GM23338 (cell line): ENCODE measurements at regions not wholly inside any gene's neighbourhood (a gene's known extent, or its start where the extent isn't known, plus 50 kb on each side); places are given as distances from the start of the nearest gene placed in this dataset.

Experiments used
- ATAC-seq: fragments of 200-7000 bp; cut with Tn5 transposase; 3 replicates; pipeline ENCODE4 v1.9.1; 2020
- DNase-seq: peaks from one replicate; pipeline ENCODE4 v3.0.0-alpha.2; 2015; ENCODE audit warnings: low spot score
- H2AFZ ChIP-seq: fragments of 200-600 bp; sonication (generic); 2 replicates; pipeline ENCODE4 v1.8.0; 2016; ENCODE audit warnings: antibody characterized with exemption, mild to moderate bottlenecking, moderate library complexity
- H3F3A ChIP-seq: fragments of 200-600 bp; sonication (generic); replicated peaks from 2 replicates; pipeline ENCODE4 v1.8.0; 2017; ENCODE audit warnings: antibody characterized with exemption, mixed run types, low read depth
- H3K27ac ChIP-seq: fragments of 200-600 bp; sonication (generic); 2 replicates; pipeline ENCODE4 v1.6.1; 2016; ENCODE audit warnings: low read depth
- H3K27me3 ChIP-seq: fragments of 200-600 bp; sonication (generic); 2 replicates; pipeline ENCODE4 v1.8.0; 2016; ENCODE audit warnings: mild to moderate bottlenecking, mixed run types, moderate library complexity; ENCODE audit not compliant: insufficient read depth
- H3K36me3 ChIP-seq: fragments of 200-600 bp; sonication (generic); 2 replicates; pipeline ENCODE4 v1.8.0; 2016; ENCODE audit warnings: mild to moderate bottlenecking; ENCODE audit not compliant: insufficient read depth
- H3K4me1 ChIP-seq: fragments of 200-600 bp; sonication (generic); 2 replicates; pipeline ENCODE4 v1.8.0; 2016; ENCODE audit warnings: mild to moderate bottlenecking, moderate library complexity; ENCODE audit not compliant: insufficient read depth
- H3K4me2 ChIP-seq: fragments of 200-600 bp; sonication (generic); 2 replicates; pipeline ENCODE4 v1.7.1; 2017; ENCODE audit warnings: mixed run types
- H3K4me3 ChIP-seq: fragments of 200-600 bp; sonication (generic); 2 replicates; pipeline ENCODE4 v1.6.1; 2016; ENCODE audit warnings: mixed run types
- H3K79me2 ChIP-seq: fragments of 200-600 bp; sonication (generic); replicated peaks from 2 replicates; pipeline ENCODE4 v1.8.0; 2017; ENCODE audit warnings: mild to moderate bottlenecking; ENCODE audit not compliant: insufficient read depth
- H3K9me2 ChIP-seq: fragments of 200-600 bp; sonication (generic); 2 replicates; pipeline ENCODE4 v1.8.0; 2017; ENCODE audit not compliant: insufficient read depth
- H4K20me1 ChIP-seq: fragments of 200-600 bp; sonication (generic); replicated peaks from 2 replicates; pipeline ENCODE4 v1.8.0; 2017; ENCODE audit warnings: mild to moderate bottlenecking; ENCODE audit not compliant: insufficient read depth
- H3K27ac Mint-ChIP-seq: 2 replicates; pipeline ENCODE4 v1.8.0; 2020; ENCODE audit warnings: inconsistent platforms, mild to moderate bottlenecking, moderate library complexity, mixed read lengths
- H3K27me3 Mint-ChIP-seq: 3 replicates; pipeline ENCODE4 v1.8.0; 2022; ENCODE audit warnings: low read depth, mild to moderate bottlenecking, moderate library complexity, mixed read lengths, inconsistent platforms; ENCODE audit not compliant: insufficient read depth, poor library complexity
- H3K36me3 Mint-ChIP-seq: 3 replicates; pipeline ENCODE4 v1.8.0; 2021; ENCODE audit warnings: low read depth, mild to moderate bottlenecking, inconsistent platforms, moderate library complexity, mixed read lengths
- H3K4me1 Mint-ChIP-seq: 3 replicates; pipeline ENCODE4 v1.8.0; 2020; ENCODE audit warnings: mild to moderate bottlenecking, inconsistent platforms, mixed read lengths
- H3K4me3 Mint-ChIP-seq: 3 replicates; pipeline ENCODE4 v1.8.0; 2021; ENCODE audit warnings: moderate library complexity, mild to moderate bottlenecking, inconsistent platforms, mixed read lengths
- H3K9me3 Mint-ChIP-seq: 3 replicates; pipeline ENCODE4 v1.8.0; 2020; ENCODE audit warnings: moderate library complexity, mild to moderate bottlenecking, inconsistent platforms, mixed read lengths
- CREB1 ChIP-seq: fragments of 250-450 bp; sonication (Bioruptor Pico); IDR thresholded peaks from 2 replicates; pipeline ENCODE4 v1.5.0; 2020; ENCODE audit warnings: low read depth, mild to moderate bottlenecking, moderate library complexity
- EZH2 ChIP-seq: fragments of 200-600 bp; sonication (generic); IDR thresholded peaks from one replicate; pipeline ENCODE4 v1.8.0; 2017; ENCODE audit warnings: antibody characterized with exemption, mild to moderate bottlenecking, low read depth; ENCODE audit not compliant: unreplicated experiment
- EZH2phosphoT487 ChIP-seq: fragments of 200-600 bp; sonication (generic); IDR thresholded peaks from one replicate; pipeline ENCODE4 v1.8.1; 2018; ENCODE audit warnings: antibody characterized with exemption; ENCODE audit not compliant: unreplicated experiment
- JUNB ChIP-seq: IDR thresholded peaks from one replicate; pipeline ENCODE4 v1.6.1; 2016; ENCODE audit warnings: antibody characterized with exemption; ENCODE audit not compliant: unreplicated experiment
- NANOG ChIP-seq: IDR thresholded peaks from 2 replicates; pipeline ENCODE4 v1.6.1; 2016; ENCODE audit warnings: antibody characterized with exemption, borderline replicate concordance
- POLR2AphosphoS5 ChIP-seq: IDR thresholded peaks from 2 replicates; pipeline ENCODE4 v1.6.1; 2016; ENCODE audit warnings: antibody characterized with exemption, low read depth
- STAT1 ChIP-seq: IDR thresholded peaks from one replicate; pipeline ENCODE4 v1.6.1; 2016; ENCODE audit warnings: antibody characterized with exemption; ENCODE audit not compliant: unreplicated experiment
- ZNF114 ChIP-seq: fragments of 250-450 bp; sonication (Bioruptor Pico); IDR thresholded peaks from 2 replicates; pipeline ENCODE4 v1.5.0; 2020; ENCODE audit warnings: mild to moderate bottlenecking, moderate library complexity
- ZNF331 ChIP-seq: fragments of 250-450 bp; sonication (Bioruptor Pico); IDR thresholded peaks from 2 replicates; pipeline ENCODE4 v1.5.0; 2020; ENCODE audit warnings: low read depth, mild to moderate bottlenecking, moderate library complexity
- TF ChIP-seq, protein P1 (sequence below): IDR thresholded peaks from 2 replicates; pipeline ENCODE4 v1.6.1; 2016; ENCODE audit warnings: antibody characterized with exemption
- TF ChIP-seq, protein P2 (sequence below): IDR thresholded peaks from one replicate; pipeline ENCODE4 v1.6.1; 2018; ENCODE audit warnings: antibody characterized with exemption; ENCODE audit not compliant: unreplicated experiment
- TF ChIP-seq, protein P3 (sequence below): fragments of 250-450 bp; sonication (Bioruptor Pico); IDR thresholded peaks from 2 replicates; pipeline ENCODE4 v1.5.0; 2020; ENCODE audit warnings: mild to moderate bottlenecking, moderate library complexity
- TF ChIP-seq, protein P4 (sequence below), 2 experiments: fragments of 200-600 bp in 1 of 2; sonication (generic) in 1 of 2; conservative IDR thresholded peaks; 2 replicates each; pipeline versions ENCODE4 v1.5.1 to v1.6.1; 2016 to 2017; ENCODE audit warnings: antibody characterized with exemption in 2 of 2, low read depth in 2 of 2, mild to moderate bottlenecking in 2 of 2, moderate library complexity in 1 of 2

DNA sequence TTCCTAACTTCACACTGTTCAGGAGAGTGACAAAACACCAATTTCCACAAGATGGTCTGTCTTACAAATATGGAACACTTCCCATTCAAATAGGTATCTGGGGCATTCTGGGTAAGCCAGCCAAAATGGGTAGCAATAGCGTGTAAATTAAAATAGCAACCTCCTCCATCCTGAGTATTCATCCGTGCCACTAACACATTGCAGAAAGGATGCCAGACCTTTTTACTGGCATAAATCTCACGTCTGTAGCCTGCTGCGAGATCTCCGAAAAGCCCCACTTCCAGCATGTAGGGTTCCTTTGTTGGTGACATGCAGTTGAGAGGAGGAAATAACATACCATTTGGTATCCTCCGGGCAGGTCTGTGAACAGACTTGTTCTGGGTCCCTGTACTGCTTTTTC, 52.7 kb upstream of the RAI2 start:
- H3K79me2 ChIP-seq: no peaks in the 10 kb centered on the region
- ATAC-seq (no peak), DNase-seq (no peak)
- no peaks in the 10 kb centered on the region for H3F3A ChIP-seq
- Mint-ChIP-seq H3K4me3 (no peak overlapping the region), H3K36me3 (no peaks in the 10 kb centered on the region), H3K27ac (no peak overlapping the region), H3K27me3 (no peaks in the 10 kb centered on the region), H3K4me1 (no peaks in the 10 kb centered on the region), H3K9me3 (no peaks in the 10 kb centered on the region)
- no peaks in the 10 kb centered on the region for H3K27me3 ChIP-seq
- H3K4me2 ChIP-seq: no peak overlapping the region
- H3K4me1 ChIP-seq: no peaks in the 10 kb centered on the region
- TF ChIP-seq, protein P1, sequence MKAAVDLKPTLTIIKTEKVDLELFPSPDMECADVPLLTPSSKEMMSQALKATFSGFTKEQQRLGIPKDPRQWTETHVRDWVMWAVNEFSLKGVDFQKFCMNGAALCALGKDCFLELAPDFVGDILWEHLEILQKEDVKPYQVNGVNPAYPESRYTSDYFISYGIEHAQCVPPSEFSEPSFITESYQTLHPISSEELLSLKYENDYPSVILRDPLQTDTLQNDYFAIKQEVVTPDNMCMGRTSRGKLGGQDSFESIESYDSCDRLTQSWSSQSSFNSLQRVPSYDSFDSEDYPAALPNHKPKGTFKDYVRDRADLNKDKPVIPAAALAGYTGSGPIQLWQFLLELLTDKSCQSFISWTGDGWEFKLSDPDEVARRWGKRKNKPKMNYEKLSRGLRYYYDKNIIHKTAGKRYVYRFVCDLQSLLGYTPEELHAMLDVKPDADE: no peak
- TF ChIP-seq, protein P2, sequence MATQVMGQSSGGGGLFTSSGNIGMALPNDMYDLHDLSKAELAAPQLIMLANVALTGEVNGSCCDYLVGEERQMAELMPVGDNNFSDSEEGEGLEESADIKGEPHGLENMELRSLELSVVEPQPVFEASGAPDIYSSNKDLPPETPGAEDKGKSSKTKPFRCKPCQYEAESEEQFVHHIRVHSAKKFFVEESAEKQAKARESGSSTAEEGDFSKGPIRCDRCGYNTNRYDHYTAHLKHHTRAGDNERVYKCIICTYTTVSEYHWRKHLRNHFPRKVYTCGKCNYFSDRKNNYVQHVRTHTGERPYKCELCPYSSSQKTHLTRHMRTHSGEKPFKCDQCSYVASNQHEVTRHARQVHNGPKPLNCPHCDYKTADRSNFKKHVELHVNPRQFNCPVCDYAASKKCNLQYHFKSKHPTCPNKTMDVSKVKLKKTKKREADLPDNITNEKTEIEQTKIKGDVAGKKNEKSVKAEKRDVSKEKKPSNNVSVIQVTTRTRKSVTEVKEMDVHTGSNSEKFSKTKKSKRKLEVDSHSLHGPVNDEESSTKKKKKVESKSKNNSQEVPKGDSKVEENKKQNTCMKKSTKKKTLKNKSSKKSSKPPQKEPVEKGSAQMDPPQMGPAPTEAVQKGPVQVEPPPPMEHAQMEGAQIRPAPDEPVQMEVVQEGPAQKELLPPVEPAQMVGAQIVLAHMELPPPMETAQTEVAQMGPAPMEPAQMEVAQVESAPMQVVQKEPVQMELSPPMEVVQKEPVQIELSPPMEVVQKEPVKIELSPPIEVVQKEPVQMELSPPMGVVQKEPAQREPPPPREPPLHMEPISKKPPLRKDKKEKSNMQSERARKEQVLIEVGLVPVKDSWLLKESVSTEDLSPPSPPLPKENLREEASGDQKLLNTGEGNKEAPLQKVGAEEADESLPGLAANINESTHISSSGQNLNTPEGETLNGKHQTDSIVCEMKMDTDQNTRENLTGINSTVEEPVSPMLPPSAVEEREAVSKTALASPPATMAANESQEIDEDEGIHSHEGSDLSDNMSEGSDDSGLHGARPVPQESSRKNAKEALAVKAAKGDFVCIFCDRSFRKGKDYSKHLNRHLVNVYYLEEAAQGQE: no peak
- TF ChIP-seq, protein P3, sequence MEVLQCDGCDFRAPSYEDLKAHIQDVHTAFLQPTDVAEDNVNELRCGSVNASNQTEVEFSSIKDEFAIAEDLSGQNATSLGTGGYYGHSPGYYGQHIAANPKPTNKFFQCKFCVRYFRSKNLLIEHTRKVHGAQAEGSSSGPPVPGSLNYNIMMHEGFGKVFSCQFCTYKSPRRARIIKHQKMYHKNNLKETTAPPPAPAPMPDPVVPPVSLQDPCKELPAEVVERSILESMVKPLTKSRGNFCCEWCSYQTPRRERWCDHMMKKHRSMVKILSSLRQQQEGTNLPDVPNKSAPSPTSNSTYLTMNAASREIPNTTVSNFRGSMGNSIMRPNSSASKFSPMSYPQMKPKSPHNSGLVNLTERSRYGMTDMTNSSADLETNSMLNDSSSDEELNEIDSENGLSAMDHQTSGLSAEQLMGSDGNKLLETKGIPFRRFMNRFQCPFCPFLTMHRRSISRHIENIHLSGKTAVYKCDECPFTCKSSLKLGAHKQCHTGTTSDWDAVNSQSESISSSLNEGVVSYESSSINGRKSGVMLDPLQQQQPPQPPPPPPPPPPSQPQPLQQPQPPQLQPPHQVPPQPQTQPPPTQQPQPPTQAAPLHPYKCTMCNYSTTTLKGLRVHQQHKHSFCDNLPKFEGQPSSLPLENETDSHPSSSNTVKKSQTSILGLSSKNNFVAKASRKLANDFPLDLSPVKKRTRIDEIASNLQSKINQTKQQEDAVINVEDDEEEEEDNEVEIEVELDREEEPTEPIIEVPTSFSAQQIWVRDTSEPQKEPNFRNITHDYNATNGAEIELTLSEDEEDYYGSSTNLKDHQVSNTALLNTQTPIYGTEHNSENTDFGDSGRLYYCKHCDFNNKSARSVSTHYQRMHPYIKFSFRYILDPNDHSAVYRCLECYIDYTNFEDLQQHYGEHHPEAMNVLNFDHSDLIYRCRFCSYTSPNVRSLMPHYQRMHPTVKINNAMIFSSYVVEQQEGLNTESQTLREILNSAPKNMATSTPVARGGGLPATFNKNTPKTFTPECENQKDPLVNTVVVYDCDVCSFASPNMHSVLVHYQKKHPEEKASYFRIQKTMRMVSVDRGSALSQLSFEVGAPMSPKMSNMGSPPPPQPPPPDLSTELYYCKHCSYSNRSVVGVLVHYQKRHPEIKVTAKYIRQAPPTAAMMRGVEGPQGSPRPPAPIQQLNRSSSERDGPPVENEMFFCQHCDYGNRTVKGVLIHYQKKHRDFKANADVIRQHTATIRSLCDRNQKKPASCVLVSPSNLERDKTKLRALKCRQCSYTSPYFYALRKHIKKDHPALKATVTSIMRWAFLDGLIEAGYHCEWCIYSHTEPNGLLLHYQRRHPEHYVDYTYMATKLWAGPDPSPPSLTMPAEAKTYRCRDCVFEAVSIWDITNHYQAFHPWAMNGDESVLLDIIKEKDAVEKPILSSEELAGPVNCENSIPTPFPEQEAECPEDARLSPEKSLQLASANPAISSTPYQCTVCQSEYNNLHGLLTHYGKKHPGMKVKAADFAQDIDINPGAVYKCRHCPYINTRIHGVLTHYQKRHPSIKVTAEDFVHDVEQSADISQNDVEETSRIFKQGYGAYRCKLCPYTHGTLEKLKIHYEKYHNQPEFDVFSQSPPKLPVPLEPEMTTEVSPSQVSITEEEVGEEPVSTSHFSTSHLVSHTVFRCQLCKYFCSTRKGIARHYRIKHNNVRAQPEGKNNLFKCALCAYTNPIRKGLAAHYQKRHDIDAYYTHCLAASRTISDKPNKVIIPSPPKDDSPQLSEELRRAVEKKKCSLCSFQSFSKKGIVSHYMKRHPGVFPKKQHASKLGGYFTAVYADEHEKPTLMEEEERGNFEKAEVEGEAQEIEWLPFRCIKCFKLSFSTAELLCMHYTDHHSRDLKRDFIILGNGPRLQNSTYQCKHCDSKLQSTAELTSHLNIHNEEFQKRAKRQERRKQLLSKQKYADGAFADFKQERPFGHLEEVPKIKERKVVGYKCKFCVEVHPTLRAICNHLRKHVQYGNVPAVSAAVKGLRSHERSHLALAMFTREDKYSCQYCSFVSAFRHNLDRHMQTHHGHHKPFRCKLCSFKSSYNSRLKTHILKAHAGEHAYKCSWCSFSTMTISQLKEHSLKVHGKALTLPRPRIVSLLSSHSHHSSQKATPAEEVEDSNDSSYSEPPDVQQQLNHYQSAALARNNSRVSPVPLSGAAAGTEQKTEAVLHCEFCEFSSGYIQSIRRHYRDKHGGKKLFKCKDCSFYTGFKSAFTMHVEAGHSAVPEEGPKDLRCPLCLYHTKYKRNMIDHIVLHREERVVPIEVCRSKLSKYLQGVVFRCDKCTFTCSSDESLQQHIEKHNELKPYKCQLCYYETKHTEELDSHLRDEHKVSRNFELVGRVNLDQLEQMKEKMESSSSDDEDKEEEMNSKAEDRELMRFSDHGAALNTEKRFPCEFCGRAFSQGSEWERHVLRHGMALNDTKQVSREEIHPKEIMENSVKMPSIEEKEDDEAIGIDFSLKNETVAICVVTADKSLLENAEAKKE: no peak
- TF ChIP-seq NANOG: no peak
- TF ChIP-seq, protein P4, sequence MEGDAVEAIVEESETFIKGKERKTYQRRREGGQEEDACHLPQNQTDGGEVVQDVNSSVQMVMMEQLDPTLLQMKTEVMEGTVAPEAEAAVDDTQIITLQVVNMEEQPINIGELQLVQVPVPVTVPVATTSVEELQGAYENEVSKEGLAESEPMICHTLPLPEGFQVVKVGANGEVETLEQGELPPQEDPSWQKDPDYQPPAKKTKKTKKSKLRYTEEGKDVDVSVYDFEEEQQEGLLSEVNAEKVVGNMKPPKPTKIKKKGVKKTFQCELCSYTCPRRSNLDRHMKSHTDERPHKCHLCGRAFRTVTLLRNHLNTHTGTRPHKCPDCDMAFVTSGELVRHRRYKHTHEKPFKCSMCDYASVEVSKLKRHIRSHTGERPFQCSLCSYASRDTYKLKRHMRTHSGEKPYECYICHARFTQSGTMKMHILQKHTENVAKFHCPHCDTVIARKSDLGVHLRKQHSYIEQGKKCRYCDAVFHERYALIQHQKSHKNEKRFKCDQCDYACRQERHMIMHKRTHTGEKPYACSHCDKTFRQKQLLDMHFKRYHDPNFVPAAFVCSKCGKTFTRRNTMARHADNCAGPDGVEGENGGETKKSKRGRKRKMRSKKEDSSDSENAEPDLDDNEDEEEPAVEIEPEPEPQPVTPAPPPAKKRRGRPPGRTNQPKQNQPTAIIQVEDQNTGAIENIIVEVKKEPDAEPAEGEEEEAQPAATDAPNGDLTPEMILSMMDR (conservative IDR thresholded peaks at IDR 0.05; ENCODE audit: low read depth in 2 of 2): no peak
- no peak for TF ChIP-seq STAT1
- TF ChIP-seq CREB1 (CRISPR knock-in tag): no peak
- no peak for TF ChIP-seq ZNF114 (CRISPR knock-in tag)
- TF ChIP-seq JUNB: no peak
- no peak for TF ChIP-seq EZH2phosphoT487
- TF ChIP-seq POLR2AphosphoS5: no peak
- no peak for TF ChIP-seq EZH2
- TF ChIP-seq ZNF331 (CRISPR knock-in tag): no peak
- H3K27ac ChIP-seq: no peak overlapping the region
- H4K20me1 ChIP-seq: no peaks in the 10 kb centered on the region
- no peaks in the 10 kb centered on the region for H3K9me2 ChIP-seq
- H3K36me3 ChIP-seq: no peaks in the 10 kb centered on the region
- H2AFZ ChIP-seq: no peak overlapping the region
- no peak overlapping the region for H3K4me3 ChIP-seq
